GM21367 (cell line): ENCODE measurements at regions not wholly inside any gene's neighbourhood (a gene's known extent, or its start where the extent isn't known, plus 50 kb on each side); places are given as distances from the start of the nearest gene placed in this dataset.
"Not testable (repeated sequence)": the region's sequence is repeated elsewhere in the genome, so short reads cannot be mapped to it uniquely, and the experiment has no call there.

Source experiments
- ATAC-seq: cut with Tn5 transposase; IDR thresholded peaks from one replicate; pipeline ENCODE4 v1.9.1; 2021; ENCODE audit not compliant: unreplicated experiment

GRCh38 chr10:38356527-38356926, 262.4 kb downstream of the ZNF37A start:
- ATAC-seq, result peak; percentile 32

- not testable (repeated sequence) for ATAC-seq
These were observed 268.4 kb downstream of the ZNF37A start for GRCh38 chr10:38362514-38362913.

GRCh38 chr10:38364073-38364472, 269.9 kb downstream of the ZNF37A start:
- ATAC-seq, result not testable (repeated sequence)

GRCh38 chr10:38365917-38366316, 271.8 kb downstream of the ZNF37A start:
- ATAC-seq, result peak; percentile 75

GRCh38 chr10:38383800-38384199, 289.7 kb downstream of the ZNF37A start:
- not testable (repeated sequence) for ATAC-seq

- not testable (repeated sequence) for ATAC-seq
These were observed 292.7 kb downstream of the ZNF37A start for GRCh38 chr10:38386869-38387268.

- ATAC-seq, result not testable (repeated sequence)
These were observed 296.6 kb downstream of the ZNF37A start for GRCh38 chr10:38390725-38391124.

- ATAC-seq, result not testable (repeated sequence)
These were observed 301.3 kb downstream of the ZNF37A start for GRCh38 chr10:38395465-38395864.

- peak; percentile 57 for ATAC-seq
These were observed 302.2 kb downstream of the ZNF37A start for GRCh38 chr10:38396178-38396954.

GRCh38 chr10:38401565-38401964, 307.4 kb downstream of the ZNF37A start:
- not testable (repeated sequence) for ATAC-seq

- ATAC-seq, result peak; percentile 99
These were observed 308.6 kb downstream of the ZNF37A start for GRCh38 chr10:38402442-38403346.

- ATAC-seq, result not testable (repeated sequence)
These were observed 309.4 kb downstream of the ZNF37A start for GRCh38 chr10:38403347-38404117.

- not testable (repeated sequence) for ATAC-seq
These were observed 329.5 kb downstream of the ZNF37A start for GRCh38 chr10:38423634-38424033.

- not testable (repeated sequence) for ATAC-seq
These were observed 336.1 kb downstream of the ZNF37A start for GRCh38 chr10:38430242-38430641.

- ATAC-seq, result not testable (repeated sequence)
These were observed 343.2 kb downstream of the ZNF37A start for GRCh38 chr10:38437359-38437758.

GRCh38 chr10:38448614-38449355, 354.6 kb downstream of the ZNF37A start:
- not testable (repeated sequence) for ATAC-seq

GRCh38 chr10:38449618-38450017, 355.5 kb downstream of the ZNF37A start:
- not testable (repeated sequence) for ATAC-seq

GRCh38 chr10:38450372-38451057, 356.4 kb downstream of the ZNF37A start:
- ATAC-seq, result not testable (repeated sequence)

- not testable (repeated sequence) for ATAC-seq
These were observed 357.3 kb downstream of the ZNF37A start for GRCh38 chr10:38451306-38451967.
